Right kidney (tissue), 1 donor: ENCODE measurements at regions not wholly inside any gene's neighbourhood (a gene's known extent, or its start where the extent isn't known, plus 50 kb on each side); places are given as distances from the start of the nearest gene placed in this dataset.
A peak's percentile ranks its signal among the peaks of the same experiment; 100 is the strongest.

Experiments
- DNase-seq: peaks from one replicate; pipeline ENCODE4 v3.0.0-alpha.2; 2016

- no peak for DNase-seq
Measured at GRCh38 chr2:158049129-158049855, 52.4 kb upstream of the UPP2 start.

DNA sequence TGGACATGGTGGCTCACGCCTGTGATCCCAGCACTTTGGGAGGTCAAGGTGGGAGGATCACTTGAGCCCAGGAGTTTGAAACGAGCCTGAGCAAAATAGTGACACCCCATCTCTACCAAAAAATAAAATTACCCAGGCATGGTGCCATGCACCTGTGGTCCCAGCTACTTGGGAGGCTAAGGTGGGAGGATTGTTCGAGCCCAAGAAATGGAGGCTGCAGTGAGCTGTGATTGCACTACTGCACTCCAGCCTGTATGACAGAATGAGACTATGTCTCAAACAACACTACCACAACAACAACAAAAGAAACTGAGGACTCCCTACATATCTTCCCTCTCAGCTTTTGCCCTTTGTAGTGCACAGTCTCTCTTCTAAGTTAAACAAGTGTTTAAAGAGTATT is 53.3 kb upstream of the UPP2 start:
- no peak for DNase-seq

DNA sequence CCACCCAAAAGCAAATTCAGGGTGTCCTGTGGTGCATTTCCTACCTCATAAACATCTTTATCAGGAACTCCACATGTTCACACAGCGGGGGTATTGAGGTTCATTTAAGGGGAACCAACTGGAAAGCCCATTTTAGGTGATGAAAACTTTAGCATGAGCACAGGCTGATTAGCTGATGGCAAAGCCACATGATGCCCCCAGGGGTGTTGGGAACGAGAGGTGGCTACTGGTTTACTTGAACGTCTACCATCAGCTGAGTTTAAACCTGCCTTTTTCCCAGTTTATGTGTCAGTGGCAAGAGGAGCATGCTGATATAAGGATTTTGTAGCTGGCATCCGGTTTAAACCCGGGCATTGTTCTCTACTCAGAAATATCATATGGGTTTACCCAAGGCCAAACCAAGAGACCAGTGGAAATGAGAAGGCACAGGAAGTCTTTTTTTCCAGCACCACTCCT is 54.5 kb upstream of the UPP2 start:
- DNase-seq = no peak

GRCh38 chr2:158046121-158046880 is 55.4 kb upstream of the UPP2 start:
- no peak for DNase-seq

- no peak for DNase-seq
Measured at GRCh38 chr2:158045362-158045761, 56.3 kb upstream of the UPP2 start.

DNA sequence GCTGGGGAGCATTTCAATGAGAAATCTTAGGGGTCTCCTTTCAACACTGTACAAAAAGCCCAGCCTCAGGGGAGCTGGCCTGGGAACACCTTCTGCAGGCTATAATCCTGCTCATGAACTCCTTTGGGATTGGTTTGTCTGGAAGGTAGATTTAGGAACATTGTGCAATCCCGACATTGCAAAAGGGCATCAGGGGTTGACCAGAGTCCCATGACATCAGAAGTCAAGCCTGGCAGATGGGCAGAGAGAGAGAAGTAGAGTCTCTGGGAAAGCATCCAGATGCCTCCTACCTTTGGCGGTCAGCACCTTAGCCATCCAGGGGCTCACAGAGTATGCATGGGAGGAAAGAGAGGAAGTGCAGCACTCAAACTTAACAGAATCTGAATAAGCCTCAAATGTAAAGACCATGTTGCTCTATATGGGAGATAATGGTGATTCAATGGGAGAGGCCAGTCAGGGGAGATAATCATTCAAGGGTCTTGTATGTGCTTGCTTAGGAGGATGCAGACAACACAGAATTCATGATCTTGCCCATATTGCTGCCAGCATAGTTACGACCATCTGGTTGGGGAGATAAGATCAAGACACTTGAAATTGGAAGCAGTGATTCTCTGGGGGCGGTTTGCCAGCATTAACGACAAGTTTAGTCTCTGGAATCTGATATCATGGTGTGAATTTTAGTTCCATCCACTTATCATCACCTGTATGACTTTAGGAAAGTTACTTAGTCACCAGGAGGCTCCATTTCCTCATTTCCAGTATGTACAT is 58.3 kb upstream of the UPP2 start:
- DNase-seq = no peak

- no peak for DNase-seq
Measured at GRCh38 chr2:158042666-158043065, 59.0 kb upstream of the UPP2 start.

DNA sequence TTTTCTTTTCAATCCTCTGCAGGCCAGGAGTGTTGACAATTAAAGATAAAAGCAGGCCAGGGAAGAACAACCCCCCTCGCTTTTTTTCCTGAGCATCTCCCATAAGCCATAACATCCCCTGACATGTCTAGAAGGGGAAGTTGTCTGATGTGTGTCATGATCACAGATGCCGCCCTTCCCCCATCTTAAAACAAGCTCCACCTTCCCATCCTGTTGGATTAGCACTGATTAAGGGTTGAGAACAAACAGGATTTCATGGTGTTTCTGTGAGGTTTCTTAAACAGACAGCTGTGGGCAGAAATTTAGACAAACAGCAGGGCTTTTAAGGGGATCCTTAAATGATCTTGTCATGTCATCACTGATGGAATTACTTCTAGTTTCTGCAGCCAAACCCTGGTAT is 59.4 kb upstream of the UPP2 start:
- DNase-seq = no peak

GRCh38 chr2:158041400-158041799 is 60.3 kb upstream of the UPP2 start:
- no peak for DNase-seq

DNA sequence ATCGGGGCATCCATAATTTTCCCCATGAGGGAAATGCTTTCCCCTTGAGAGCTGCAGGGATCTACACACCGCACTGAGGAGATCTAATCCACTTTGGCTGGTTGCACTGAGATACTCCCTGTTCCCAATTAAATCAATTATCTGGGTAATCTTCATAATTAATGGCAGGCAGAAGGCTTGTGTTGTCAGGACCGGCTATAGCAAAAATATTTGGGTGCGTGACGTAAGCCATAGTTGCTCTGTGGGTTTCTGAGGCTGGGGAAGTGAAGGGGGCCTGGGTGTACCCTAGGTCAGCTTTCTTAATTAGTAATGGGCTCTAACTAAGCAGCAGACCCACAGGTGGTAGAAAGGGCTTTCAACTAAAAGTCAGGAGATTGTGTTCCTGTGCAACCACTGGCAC is 62.8 kb upstream of the UPP2 start:
- DNase-seq = no peak

DNA sequence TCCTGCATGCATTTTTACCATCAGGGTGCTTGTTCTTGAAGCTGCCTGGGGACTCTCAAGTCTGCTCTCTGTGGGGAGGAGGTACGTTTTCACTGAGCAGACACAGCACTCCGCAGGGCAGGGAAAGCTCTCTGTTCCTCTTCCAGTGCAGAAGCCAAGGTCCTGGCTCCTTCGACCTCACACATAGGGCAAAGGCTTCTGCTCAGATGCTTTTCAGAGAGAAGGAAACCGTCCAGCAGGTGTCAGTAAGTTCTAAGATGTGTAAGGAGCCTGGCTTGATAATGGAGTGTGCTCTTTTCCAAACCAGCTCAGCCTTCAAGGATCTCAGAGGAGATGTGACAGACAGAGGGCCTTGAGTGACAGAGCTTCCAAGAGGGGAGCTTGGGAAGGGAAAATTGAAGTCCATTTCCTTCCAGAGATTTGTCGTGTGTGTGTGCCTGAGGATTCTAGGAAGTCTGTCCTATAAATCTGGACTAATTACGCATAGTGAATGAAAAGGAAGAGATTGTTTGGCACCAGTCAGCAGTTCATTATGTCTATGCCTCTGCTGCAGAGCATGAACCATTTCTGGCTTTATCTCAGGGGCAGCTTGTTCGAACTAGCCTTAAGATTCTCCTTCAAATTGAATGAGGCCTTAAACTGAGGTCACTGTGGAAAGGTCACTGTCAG is 67.3 kb upstream of the UPP2 start:
- DNase-seq = peak; percentile 37

- DNase-seq = no peak
Measured at GRCh38 chr2:158031371-158031770, 70.3 kb upstream of the UPP2 start.

DNA sequence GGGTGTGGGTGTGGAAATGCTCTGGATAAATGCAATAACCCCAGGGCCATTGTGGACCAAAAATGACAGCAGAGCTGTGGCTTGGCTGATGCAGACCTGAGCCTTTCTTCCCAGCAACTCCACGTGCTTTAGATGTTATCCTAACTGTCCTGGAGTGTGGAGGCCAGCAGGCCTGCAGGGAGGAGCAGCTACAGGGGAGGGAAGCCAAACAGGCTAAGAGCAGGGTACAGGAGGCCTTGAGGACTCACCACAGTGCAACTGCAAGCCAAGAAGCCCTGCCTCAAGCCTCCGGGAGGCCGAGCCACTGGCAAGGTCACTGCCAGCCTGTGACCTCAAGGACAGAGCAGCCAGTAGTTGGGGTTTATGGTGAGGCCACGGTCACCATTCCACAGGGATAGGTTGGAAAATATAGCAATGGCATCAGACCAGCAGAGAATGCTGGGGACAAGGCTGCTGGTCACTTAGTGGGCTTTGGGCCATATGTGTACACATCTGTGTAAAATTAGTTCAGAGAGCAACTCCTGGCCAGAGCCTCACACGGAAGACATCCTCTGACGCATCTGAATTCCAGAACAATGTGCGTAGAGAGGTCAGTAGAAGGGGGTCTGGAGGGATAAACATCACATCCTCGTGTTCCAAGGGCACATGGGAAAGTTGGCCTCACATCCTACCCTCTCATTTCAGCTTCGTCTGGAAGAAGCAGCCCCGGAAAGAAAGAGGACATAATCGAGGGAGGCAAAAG is 76.2 kb upstream of the UPP2 start:
- DNase-seq = no peak

GRCh38 chr2:158024288-158024898 is 77.3 kb upstream of the UPP2 start:
- no peak for DNase-seq

- no peak for DNase-seq
Measured at GRCh38 chr2:158022888-158023287, 78.8 kb upstream of the UPP2 start.

- DNase-seq = no peak
Measured at GRCh38 chr2:158021226-158021625, 80.5 kb upstream of the UPP2 start.

DNA sequence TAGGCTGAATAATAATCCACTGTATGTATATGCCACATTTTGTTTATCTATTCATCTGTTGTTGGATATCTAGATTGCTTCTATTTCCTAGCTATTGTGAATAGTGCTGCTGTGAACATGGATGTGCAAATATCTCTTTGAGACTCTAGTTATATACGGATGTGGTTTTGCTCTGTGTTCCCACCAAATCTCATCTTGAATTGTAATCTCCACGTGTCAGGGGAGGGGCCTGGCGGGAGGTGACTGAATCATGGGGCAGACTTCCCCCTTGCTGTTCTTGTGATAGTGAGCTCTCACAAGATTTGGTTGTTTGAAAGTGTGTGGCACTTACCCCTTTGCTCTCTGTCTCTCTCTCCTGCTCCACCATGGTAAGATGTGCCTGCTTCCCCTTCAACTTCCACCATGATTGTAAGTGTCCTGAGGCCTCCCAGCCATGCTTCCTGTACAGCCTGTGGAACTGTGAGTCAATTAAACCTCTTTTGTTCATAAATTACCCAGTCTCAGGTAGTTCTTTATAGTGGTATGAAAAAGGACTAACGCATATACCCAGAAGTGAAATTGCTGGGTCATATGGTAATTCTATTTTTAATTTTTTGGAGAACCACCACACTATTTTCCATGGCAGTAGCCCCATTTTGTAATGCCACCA is 86.1 kb upstream of the UPP2 start:
- no peak for DNase-seq

DNA sequence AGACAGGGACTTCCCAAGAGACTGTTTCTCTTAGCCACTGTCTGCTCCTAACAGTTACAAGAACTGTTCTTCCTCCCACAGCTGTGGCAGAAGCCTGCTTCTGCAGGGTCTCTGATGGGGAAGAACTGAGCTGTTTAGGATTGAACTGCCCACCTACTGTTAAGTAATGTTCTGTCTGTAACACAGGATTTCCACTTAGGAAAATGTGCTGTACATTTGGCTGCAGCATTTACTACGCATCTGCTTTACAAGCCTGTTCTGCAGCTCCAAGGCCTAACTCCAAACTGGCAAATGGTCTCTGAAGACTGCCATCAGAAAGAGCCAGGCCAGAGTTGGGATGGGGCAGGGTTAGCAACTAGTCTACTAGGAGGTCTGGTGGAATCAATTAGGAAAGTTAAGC is 87.8 kb upstream of the UPP2 start:
- DNase-seq = no peak

GRCh38 chr2:158011055-158011771 is 90.5 kb upstream of the UPP2 start:
- no peak for DNase-seq

DNA sequence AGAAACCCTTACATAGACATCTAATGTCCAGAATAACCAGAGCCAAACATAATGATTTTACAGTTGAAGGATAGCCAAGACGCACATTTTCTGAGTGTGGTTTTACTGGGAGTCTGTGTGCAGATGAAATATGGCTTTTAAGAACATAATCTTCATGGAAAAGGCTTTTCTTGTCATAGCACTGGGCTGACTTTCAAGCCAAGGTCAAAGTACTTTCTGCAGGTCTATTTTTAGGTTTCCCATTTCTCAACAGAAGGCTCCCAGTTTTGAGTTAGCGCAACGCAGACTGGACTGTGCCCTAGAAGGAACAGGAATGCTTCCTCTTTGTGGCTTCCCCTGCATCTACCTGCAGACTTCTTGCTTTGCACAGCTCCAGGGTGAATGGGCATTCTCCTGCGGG is 92.3 kb upstream of the UPP2 start:
- no peak for DNase-seq
